Gastrocnemius medialis (tissue), 4 donors: ENCODE measurements at regions not wholly inside any gene's neighbourhood (a gene's known extent, or its start where the extent isn't known, plus 50 kb on each side); places are given as distances from the start of the nearest gene placed in this dataset.

ENCODE experiments used
- POLR2A ChIP-seq, 2 donors: fragments of 450-650 bp; IDR thresholded peaks; one replicate each; pipeline ENCODE4 v1.6.1; 2017; ENCODE audit warnings: antibody characterized with exemption in 2 of 2, mild to moderate bottlenecking in 2 of 2, moderate library complexity in 2 of 2
- TF ChIP-seq, protein P1 (sequence below), 5 experiments: fragments of 450-650 bp in 3 of 5; fragments of 200-600 bp in 2 of 5; sonication (generic) in 2 of 5; IDR thresholded peaks in 4 of 5; conservative IDR thresholded peaks in 1 of 5; 1 replicate in 4 of 5; 2 replicates in 1 of 5; pipeline ENCODE4 v1.5.1; 2016 to 2019; ENCODE audit warnings: antibody characterized with exemption in 5 of 5, mild to moderate bottlenecking in 3 of 5, moderate library complexity in 3 of 5

DNA sequence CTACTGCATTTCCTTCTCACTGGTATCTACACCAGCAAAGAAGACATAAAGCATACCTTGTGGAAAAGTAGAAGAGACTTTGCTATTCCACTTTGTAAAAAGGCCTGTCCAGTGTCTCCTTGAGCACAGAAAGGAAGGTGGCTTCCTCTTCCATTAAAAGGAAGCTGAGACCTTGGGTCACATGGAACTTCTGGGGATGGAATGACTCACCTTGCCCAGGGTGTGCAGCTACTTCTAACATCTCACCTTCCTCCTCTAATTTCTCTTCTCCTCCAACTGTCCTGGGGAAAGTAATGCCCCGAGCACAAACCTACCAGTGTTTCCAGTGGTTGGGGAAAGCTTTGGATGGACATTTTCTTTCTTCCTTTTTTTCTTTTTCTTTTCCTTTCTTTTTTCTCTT lies 848.8 kb upstream of the MAP3K7 start:
- TF ChIP-seq, protein P1, sequence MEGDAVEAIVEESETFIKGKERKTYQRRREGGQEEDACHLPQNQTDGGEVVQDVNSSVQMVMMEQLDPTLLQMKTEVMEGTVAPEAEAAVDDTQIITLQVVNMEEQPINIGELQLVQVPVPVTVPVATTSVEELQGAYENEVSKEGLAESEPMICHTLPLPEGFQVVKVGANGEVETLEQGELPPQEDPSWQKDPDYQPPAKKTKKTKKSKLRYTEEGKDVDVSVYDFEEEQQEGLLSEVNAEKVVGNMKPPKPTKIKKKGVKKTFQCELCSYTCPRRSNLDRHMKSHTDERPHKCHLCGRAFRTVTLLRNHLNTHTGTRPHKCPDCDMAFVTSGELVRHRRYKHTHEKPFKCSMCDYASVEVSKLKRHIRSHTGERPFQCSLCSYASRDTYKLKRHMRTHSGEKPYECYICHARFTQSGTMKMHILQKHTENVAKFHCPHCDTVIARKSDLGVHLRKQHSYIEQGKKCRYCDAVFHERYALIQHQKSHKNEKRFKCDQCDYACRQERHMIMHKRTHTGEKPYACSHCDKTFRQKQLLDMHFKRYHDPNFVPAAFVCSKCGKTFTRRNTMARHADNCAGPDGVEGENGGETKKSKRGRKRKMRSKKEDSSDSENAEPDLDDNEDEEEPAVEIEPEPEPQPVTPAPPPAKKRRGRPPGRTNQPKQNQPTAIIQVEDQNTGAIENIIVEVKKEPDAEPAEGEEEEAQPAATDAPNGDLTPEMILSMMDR (IDR thresholded peaks at IDR 0.05 in 4 of 5, conservative IDR thresholded peaks at IDR 0.05 in 1 of 5) = no peak
- TF ChIP-seq POLR2A (IDR thresholded peaks at IDR 0.05) = no peak
